GM20000 (cell line): ENCODE measurements at regions not wholly inside any gene's neighbourhood (a gene's known extent, or its start where the extent isn't known, plus 50 kb on each side); places are given as distances from the start of the nearest gene placed in this dataset.

ENCODE experiments used
- DNase-seq: peaks from one replicate; pipeline ENCODE4 v3.0.0; 2012; ENCODE audit warnings: low spot score
- TF ChIP-seq, protein P1 (sequence below): IDR thresholded peaks from 2 replicates; pipeline ENCODE4 v1.5.1; 2012; ENCODE audit warnings: mild to moderate bottlenecking, control low read depth; ENCODE audit errors: extremely low read depth, missing control alignments

DNA sequence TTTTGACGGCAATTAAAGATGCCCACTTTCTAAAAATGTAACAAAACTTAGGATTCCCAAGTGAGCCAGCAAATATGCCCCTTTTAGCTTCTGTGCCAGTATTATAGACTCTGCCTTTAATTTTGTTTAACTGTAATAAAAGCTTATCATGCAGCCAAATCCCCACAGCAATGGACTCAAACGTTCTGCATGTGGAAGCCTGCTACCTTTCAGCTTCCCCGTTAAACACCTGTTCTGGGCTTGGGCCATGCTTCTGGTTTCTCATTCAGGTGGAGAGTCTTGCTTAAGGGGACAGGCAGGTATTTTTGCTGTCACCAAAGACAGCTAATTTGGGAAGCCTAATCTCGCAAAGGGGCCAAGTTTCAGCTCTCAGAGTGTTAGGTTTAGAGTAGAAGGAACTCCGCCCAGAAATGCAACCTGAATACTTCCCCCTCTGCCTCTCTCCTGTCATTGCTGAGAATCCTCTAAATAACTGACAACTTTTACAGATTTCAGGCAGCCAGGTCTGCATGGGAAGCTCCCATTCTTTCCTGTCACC lies 399.4 kb upstream of the ATP11B start:
- DNase-seq = no peak
- TF ChIP-seq, protein P1, sequence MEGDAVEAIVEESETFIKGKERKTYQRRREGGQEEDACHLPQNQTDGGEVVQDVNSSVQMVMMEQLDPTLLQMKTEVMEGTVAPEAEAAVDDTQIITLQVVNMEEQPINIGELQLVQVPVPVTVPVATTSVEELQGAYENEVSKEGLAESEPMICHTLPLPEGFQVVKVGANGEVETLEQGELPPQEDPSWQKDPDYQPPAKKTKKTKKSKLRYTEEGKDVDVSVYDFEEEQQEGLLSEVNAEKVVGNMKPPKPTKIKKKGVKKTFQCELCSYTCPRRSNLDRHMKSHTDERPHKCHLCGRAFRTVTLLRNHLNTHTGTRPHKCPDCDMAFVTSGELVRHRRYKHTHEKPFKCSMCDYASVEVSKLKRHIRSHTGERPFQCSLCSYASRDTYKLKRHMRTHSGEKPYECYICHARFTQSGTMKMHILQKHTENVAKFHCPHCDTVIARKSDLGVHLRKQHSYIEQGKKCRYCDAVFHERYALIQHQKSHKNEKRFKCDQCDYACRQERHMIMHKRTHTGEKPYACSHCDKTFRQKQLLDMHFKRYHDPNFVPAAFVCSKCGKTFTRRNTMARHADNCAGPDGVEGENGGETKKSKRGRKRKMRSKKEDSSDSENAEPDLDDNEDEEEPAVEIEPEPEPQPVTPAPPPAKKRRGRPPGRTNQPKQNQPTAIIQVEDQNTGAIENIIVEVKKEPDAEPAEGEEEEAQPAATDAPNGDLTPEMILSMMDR = no peak

DNA sequence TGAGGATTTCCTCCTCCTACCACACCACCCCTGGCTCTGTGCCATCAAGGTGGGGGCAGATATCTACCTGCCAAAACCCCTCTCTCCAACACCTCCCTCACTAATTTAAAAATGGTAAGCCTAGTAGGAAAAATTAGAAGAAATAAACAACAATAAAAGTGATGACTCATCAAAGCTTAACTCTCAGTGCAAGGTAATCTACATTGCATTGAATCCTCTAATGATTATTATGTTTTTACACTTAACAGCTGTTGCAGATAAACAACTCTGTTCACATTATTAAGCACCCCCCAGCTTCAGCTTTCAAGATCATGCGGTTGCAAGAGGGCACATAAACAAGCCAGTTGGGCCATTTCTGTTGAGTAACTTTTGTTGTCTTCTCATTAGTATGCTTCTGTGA lies 396.1 kb upstream of the ATP11B start:
- no peak for DNase-seq
- TF ChIP-seq, protein P1 = no peak

DNA sequence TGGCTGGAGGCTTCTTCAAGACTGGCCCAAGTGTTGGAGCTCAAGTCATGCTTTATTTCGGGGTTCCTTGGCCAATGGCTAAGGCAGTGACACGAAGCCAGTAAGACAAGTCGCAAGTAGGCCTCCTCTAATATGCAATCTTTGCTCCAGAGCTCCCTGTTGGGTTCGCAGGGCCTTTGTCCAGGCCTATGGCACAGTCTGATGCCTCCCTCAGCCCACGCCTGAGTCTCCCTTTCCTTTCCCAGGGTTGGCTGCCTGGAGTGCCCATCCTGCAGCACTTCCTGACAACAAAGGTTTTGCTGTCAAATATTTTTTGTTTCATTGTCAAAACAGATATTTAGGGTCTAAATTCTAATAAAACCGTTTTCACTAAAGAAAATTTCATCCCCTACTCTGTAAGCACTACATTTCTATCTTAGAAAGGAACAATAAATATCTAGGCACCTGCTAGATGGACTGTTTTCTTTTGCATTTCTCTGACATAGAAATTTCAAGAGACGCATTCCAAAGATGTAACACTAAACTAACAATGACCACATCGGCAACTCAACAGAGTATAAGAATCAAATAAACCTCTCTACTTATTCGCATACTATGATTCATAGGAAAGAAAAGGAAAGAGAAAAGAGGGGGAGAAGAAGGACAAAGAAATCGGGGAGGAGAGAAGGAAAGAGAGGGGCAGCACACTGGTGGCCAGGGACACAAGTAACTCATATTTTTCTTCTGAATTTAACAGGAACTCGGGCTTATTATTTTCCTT lies 393.1 kb upstream of the ATP11B start:
- TF ChIP-seq, protein P1 = no peak
- DNase-seq = no peak

DNA sequence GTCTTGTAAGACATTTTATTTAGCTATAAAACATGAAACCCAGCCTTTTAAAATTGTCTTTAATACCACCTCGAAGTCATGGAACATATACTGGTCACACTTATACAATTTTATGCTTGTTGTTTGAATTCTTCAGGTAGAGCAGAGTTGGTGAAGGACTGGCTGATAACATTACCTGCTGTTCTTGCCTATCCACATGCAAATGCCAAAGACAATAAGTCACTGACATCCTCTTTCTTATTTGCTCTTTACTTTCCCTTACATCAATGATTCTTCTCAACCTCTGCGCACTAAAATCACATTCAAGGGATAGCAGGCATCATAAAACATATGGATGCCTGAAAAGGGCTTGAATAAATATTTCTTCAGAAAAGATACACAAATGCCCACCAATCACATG lies 392.5 kb upstream of the ATP11B start:
- TF ChIP-seq, protein P1 = no peak
- DNase-seq = no peak

DNA sequence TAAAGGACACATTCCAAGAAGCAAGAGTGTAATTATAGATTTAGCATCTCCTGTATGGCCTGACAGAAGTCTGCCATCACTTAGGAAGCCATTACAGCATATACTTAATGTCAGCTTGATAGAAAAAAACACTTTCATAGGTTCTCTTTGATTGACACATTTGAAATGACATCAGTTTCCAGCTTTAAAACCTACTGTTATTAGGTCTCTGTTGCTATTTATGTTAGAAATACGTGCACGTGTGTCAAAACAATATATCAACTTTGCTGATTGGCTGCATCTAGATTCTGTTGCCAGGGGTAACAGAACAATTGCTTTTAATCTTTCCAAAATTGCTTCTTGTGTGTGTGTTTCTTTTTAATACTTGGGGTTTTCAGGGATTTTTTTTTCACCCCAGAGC lies 389.3 kb upstream of the ATP11B start:
- TF ChIP-seq, protein P1 = no peak

DNA sequence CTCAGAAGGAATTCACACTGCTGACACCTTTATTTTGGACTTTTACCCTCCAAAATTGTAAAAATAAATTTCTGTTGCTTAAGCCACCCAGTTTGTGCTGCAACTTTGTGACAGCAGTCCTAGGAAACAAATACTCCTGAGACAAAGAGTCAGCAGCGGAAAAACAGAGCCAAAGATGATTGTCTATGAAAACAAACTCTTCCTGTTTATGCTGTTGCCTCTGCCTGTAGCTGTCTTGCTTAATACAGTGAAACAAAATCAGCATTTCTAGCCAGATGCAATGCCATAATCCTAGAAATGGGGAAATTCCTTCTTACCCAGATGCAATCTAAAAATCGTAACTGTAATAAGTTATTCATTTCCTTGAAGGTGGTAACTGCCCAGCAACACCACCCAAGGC lies 387.5 kb upstream of the ATP11B start:
- TF ChIP-seq, protein P1 = no peak
- no peak for DNase-seq

More for the DNA sequence above, 389.3 kb upstream of the ATP11B start:
- no peak for DNase-seq

DNA sequence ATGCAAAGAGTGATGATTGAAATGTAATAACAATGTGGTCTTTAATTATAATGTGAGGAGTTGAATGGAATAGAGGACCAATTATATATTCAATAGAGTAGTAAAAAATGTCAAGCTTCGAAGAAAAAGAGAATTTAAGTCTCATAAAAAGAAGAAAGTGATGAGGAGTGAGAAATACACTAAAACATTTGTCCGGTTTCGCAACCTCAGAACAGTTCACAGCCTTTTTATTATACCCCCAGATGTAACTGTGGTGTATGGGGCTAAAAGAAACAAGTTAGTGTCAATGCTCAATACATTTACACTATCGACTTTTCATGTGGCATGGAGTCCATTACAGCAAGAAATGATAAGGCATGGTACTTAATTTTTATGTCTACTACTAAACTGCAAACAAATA lies 386.5 kb upstream of the ATP11B start:
- TF ChIP-seq, protein P1 = no peak
- DNase-seq = no peak
